ENCODE measurements at regions not wholly inside any gene's neighbourhood (a gene's known extent, or its start where the extent isn't known, plus 50 kb on each side); places are given as distances from the start of the nearest gene placed in this dataset.
A peak's percentile ranks its signal among the peaks of the same experiment; 100 is the strongest.

DNA sequence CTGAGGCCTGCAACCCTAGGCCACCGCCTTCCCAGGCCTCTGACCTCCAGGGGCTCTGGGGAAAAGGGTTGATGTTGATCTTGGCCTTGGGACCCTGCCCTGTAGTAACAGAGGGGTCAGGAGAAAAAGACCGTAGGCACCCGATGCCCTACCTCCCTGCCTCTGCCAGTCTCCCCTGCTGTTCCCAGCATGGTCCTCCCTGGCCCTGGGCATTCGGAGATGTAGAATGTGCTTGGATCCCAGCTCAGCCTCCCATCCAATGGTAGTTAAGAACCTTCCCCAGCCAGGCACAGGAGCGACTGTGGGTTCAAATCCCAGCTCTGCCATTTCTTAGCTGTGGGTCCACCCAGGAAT is 72.0 kb upstream of the TARDBP start:
- TF ChIP-seq ZFX (IDR thresholded peaks at IDR 0.05) (no peak), CTCF (conservative IDR thresholded peaks at IDR 0.05) (no peak)
- H3K27ac ChIP-seq = no peak overlapping the region

DNA sequence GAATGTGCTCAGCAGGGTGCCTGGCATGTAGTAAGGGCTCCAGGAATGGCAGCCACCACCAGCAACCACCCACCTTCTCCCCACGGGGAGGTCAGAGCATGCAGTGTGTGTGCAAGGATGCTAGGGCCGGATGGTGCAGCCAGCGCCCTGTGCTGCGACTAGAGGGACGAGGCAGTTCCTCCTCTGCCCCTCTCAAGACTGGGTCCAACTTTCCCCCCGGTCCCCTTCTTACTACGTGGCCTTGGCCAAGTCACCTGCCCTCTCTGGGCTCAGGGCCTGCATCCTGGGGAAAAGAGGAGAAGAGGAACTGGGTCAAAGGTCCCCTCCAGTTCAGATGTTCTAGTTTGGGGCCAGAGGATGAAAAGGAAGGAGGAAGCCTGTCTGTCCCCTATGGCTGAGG is 71.6 kb upstream of the TARDBP start:
- H3K27ac ChIP-seq = no peak overlapping the region

DNA sequence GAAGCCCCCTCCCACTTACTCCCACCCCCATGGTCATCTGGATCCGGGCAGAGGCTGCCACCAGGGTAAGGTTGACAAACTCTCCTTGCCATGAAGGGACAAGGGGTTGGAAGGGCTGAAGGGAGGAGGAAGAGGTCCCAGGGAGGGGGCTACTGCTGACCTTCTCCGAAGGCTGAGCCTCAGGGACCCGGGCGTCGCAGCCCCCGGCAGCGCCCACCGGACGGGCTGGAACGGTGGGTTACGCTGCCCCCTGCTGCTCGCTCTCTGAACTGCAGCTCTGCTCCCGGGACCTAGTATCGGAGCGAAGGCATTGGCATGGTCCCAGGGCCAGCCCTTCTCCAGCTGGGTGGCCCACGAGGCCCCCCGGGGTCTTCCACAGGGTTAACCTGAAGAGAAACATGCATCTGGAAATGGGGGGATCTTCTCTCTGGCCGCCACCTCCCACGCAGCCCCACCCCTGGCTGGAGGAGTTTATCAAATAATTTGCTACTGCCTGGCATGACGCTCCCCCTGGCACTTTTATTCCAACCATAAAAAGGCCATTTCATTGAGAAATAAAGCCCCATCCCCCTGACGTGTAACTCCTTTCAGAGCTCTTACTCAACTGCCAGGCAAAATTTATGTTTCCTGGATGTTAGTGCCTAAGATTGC is 70.4 kb upstream of the TARDBP start:
- H3K27ac ChIP-seq = no peak overlapping the region
- TF ChIP-seq ZFX (IDR thresholded peaks at IDR 0.05) (no peak), CTCF (conservative IDR thresholded peaks at IDR 0.05) (peak; percentile 98)

More for the DNA sequence above, 71.6 kb upstream of the TARDBP start:
- TF ChIP-seq CTCF (conservative IDR thresholded peaks at IDR 0.05) (no peak), ZFX (IDR thresholded peaks at IDR 0.05) (no peak)

GRCh38 chr1:10942542-10942912 is 69.9 kb upstream of the TARDBP start:
- TF ChIP-seq ZFX (IDR thresholded peaks at IDR 0.05) (no peak), CTCF (conservative IDR thresholded peaks at IDR 0.05) (no peak)
- H3K27ac ChIP-seq = no peak overlapping the region

DNA sequence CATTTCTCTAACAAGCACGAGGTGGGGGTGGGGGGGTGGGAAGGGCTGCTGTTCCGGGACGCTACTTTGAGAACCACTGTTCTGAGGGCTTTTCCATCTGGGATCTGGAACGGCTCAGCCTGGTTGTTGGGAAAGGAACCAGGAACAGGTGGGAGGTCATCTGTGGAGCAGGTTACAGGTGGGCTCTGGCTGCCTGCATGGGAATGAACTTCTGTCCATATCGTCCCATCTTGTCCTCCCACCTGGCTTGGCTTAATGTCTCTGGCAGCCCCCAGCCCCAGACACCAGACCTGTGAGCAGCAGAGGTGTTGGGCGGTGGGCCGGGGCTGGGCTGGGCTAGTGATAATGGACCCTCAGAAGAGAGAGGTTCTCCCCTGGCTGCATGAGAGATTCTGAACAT is 69.4 kb upstream of the TARDBP start:
- TF ChIP-seq ZFX (IDR thresholded peaks at IDR 0.05) = no peak
- no peak for TF ChIP-seq CTCF (conservative IDR thresholded peaks at IDR 0.05)
- H3K27ac ChIP-seq = no peak overlapping the region

DNA sequence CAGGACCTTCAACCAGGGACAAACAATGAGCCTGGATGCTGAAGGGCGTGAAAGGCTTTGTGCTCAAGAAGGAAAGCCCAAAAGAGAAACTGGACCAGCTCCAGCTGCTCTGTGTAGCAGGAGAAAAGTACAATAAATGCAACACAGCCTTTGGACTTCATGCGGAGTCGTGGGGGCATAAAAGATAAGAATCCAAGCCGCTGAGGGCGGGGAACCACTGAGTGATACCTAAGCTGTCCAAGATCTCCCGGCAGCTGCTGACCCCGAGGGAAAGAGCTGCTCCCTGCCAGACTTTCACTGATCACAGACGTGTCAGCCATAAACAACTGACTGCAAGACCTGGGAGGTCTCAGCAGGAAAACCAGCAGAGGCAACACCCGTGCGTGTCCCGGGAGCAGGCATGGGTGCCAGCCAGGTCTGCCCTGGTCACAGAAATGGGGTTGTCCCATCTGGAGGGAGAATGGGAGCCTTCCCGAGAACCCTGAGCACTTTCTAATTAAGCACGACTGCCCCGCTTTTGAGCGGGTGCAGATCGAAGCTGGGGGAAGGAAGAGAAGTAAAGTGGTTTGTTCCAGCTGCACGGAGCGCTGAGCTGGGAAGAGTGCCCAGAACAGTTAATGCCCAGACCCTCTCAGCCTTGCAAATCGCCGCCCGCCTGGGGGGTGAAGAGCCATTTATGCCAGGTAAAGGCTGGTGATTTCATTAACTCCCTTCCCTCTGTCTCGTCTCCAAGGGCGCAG is 68.3 kb upstream of the TARDBP start:
- H3K27ac ChIP-seq = peak overlapping the region; percentile 0; the same call in 1 of the 2 replicates
- no peak for TF ChIP-seq CTCF (conservative IDR thresholded peaks at IDR 0.05)
- TF ChIP-seq ZFX (IDR thresholded peaks at IDR 0.05) = no peak

GRCh38 chr1:10945991-10946509 is 66.4 kb upstream of the TARDBP start:
- H3K27ac ChIP-seq = no peak overlapping the region
- no peak for TF ChIP-seq ZFX (IDR thresholded peaks at IDR 0.05)
- no peak for TF ChIP-seq CTCF (conservative IDR thresholded peaks at IDR 0.05)

Measured in C4-2B (cell line).